ENCODE measurements at regions not wholly inside any gene's neighbourhood (a gene's known extent, or its start where the extent isn't known, plus 50 kb on each side); places are given as distances from the start of the nearest gene placed in this dataset.

GRCh38 chr1:119565131-119565772 lies 58.2 kb downstream of the HSD3B1 start:
- Histone ChIP-seq H3K36me3 (ENCODE audit: control insufficient read depth, insufficient read depth, low read length) (no peaks in the 10 kb centered on the region), H3K27me3 (replicated peaks; ENCODE audit: control insufficient read depth, insufficient read depth, low read length) (no peaks in the 10 kb centered on the region)

DNA sequence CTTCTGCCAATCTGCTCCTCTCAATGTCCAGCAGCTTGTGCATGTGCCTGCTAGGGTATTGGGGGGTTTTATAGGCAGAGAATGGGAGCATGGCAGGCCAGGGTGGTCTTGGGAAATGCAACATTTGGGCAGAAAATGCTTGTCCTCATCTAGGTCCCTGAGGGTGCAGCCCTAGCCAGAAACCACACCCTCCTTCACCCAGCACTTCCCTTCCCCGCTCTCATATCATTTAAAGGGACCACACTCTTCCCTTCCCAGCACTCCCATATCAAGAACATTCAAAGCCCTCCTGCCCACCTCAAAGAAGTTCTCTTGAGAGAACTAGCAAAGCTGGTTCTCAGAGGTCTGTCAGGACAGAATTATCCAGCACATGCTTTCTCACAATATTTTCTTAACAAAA lies 62.1 kb downstream of the HSD3B1 start:
- H3K27me3 ChIP-seq (replicated peaks; ENCODE audit: control insufficient read depth, insufficient read depth, low read length): no peaks in the 10 kb centered on the region
- H3K4me3 ChIP-seq (replicated peaks; ENCODE audit: low read depth, low read length): no peak overlapping the region
- no peaks in the 10 kb centered on the region for H3K36me3 ChIP-seq (ENCODE audit: control insufficient read depth, insufficient read depth, low read length)
- TF ChIP-seq, protein P1, sequence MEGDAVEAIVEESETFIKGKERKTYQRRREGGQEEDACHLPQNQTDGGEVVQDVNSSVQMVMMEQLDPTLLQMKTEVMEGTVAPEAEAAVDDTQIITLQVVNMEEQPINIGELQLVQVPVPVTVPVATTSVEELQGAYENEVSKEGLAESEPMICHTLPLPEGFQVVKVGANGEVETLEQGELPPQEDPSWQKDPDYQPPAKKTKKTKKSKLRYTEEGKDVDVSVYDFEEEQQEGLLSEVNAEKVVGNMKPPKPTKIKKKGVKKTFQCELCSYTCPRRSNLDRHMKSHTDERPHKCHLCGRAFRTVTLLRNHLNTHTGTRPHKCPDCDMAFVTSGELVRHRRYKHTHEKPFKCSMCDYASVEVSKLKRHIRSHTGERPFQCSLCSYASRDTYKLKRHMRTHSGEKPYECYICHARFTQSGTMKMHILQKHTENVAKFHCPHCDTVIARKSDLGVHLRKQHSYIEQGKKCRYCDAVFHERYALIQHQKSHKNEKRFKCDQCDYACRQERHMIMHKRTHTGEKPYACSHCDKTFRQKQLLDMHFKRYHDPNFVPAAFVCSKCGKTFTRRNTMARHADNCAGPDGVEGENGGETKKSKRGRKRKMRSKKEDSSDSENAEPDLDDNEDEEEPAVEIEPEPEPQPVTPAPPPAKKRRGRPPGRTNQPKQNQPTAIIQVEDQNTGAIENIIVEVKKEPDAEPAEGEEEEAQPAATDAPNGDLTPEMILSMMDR (IDR thresholded peaks at IDR 0.05; ENCODE audit: insufficient read depth, low read length, poor library complexity, severe bottlenecking): no peak
- DNase-seq (ENCODE audit: extremely low read depth, insufficient read length): no peak

More at GRCh38 chr1:119565131-119565772, 58.2 kb downstream of the HSD3B1 start:
- H3K4me3 ChIP-seq (replicated peaks; ENCODE audit: low read depth, low read length): no peak overlapping the region
- TF ChIP-seq, protein P1 (IDR thresholded peaks at IDR 0.05; ENCODE audit: insufficient read depth, low read length, poor library complexity, severe bottlenecking): no peak
- DNase-seq (ENCODE audit: extremely low read depth, insufficient read length): peak; percentile 50
